Mesothelial cell of epicardium (in vitro differentiated cells): ENCODE measurements at regions not wholly inside any gene's neighbourhood (a gene's known extent, or its start where the extent isn't known, plus 50 kb on each side); places are given as distances from the start of the nearest gene placed in this dataset.

Experiments
- DNase-seq, 2 experiments: peaks; one replicate each; pipeline ENCODE4 v3.0.0; 2021; ENCODE audit warnings: low spot score in 2 of 2; ENCODE audit not compliant: unreplicated experiment in 2 of 2
- H3K27ac Mint-ChIP-seq: 2 replicates; pipeline ENCODE4 v1.8.0; 2021; ENCODE audit warnings: mixed read lengths
- H3K27me3 Mint-ChIP-seq: 2 replicates; pipeline ENCODE4 v1.8.0; 2021; ENCODE audit warnings: low read depth, mixed read lengths
- H3K36me3 Mint-ChIP-seq: 2 replicates; pipeline ENCODE4 v1.8.0; 2021; ENCODE audit warnings: mixed read lengths
- H3K4me1 Mint-ChIP-seq: 2 replicates; pipeline ENCODE4 v1.8.0; 2021; ENCODE audit warnings: mixed read lengths
- H3K4me3 Mint-ChIP-seq: 2 replicates; pipeline ENCODE4 v1.8.0; 2021; ENCODE audit warnings: mild to moderate bottlenecking, moderate library complexity, mixed read lengths
- H3K9me3 Mint-ChIP-seq: 2 replicates; pipeline ENCODE4 v1.8.0; 2021; ENCODE audit warnings: mixed read lengths
- CTCF ChIP-seq: fragments of 200-600 bp; sonication (generic); IDR thresholded peaks from one replicate; pipeline ENCODE4 v1.5.0; 2021; ENCODE audit warnings: antibody characterized with exemption; ENCODE audit not compliant: unreplicated experiment

GRCh38 chr13:34654203-34654602 is 287.9 kb upstream of the NBEA start:
- Mint-ChIP-seq H3K4me3 (no peak overlapping the region), H3K4me1 (peaks cover 19% of the 10 kb centered on the region), H3K9me3 (peaks cover 18% of the 10 kb centered on the region), H3K27ac (peak overlapping the region; percentile 65), H3K36me3 (peaks cover 2% of the 10 kb centered on the region), H3K27me3 (no peaks in the 10 kb centered on the region)
- no peak for DNase-seq
- no peak for TF ChIP-seq CTCF

GRCh38 chr13:34654647-34655046 is 287.4 kb upstream of the NBEA start:
- peaks cover 19% of the 10 kb centered on the region for H3K4me1 Mint-ChIP-seq
- H3K27ac Mint-ChIP-seq, result no peak overlapping the region
- H3K4me3 Mint-ChIP-seq, result no peak overlapping the region
- peaks cover 18% of the 10 kb centered on the region for H3K9me3 Mint-ChIP-seq
- peaks cover 2% of the 10 kb centered on the region for H3K36me3 Mint-ChIP-seq
- no peaks in the 10 kb centered on the region for H3K27me3 Mint-ChIP-seq
- no peak for DNase-seq
- no peak for TF ChIP-seq CTCF

GRCh38 chr13:34655554-34655953 is 286.5 kb upstream of the NBEA start:
- no peak for TF ChIP-seq CTCF
- no peak overlapping the region for H3K27ac Mint-ChIP-seq
- H3K27me3 Mint-ChIP-seq, result no peaks in the 10 kb centered on the region

GRCh38 chr13:34657716-34658115 is 284.4 kb upstream of the NBEA start:
- H3K4me1 Mint-ChIP-seq, result peaks cover 19% of the 10 kb centered on the region
- H3K9me3 Mint-ChIP-seq, result peaks cover 12% of the 10 kb centered on the region
- no peak overlapping the region for H3K4me3 Mint-ChIP-seq
- TF ChIP-seq CTCF, result no peak
- H3K27me3 Mint-ChIP-seq, result no peaks in the 10 kb centered on the region
- no peak for DNase-seq
- H3K27ac Mint-ChIP-seq, result no peak overlapping the region
- H3K36me3 Mint-ChIP-seq, result peaks cover 2% of the 10 kb centered on the region

More at GRCh38 chr13:34655554-34655953, 286.5 kb upstream of the NBEA start:
- Mint-ChIP-seq H3K9me3 (peaks cover 21% of the 10 kb centered on the region), H3K36me3 (peaks cover 2% of the 10 kb centered on the region), H3K4me1 (peaks cover 19% of the 10 kb centered on the region), H3K4me3 (no peak overlapping the region)
- DNase-seq, result no peak

GRCh38 chr13:34667286-34668218 is 274.5 kb upstream of the NBEA start:
- Mint-ChIP-seq H3K4me1 (peaks cover 11% of the 10 kb centered on the region), H3K9me3 (peaks cover 15% of the 10 kb centered on the region), H3K4me3 (no peak overlapping the region), H3K27me3 (no peaks in the 10 kb centered on the region), H3K27ac (no peak overlapping the region), H3K36me3 (no peaks in the 10 kb centered on the region)
- TF ChIP-seq CTCF, result no peak
- DNase-seq, result no peak
